LHCN-M2 (cell line): ENCODE measurements at regions not wholly inside any gene's neighbourhood (a gene's known extent, or its start where the extent isn't known, plus 50 kb on each side); places are given as distances from the start of the nearest gene placed in this dataset.
"Not testable (repeated sequence)": the region's sequence is repeated elsewhere in the genome, so short reads cannot be mapped to it uniquely, and the experiment has no call there.

Experiments
- DNase-seq: peaks from one replicate; pipeline ENCODE4 v3.0.0-alpha.2; 2012; ENCODE audit warnings: low read depth

DNA sequence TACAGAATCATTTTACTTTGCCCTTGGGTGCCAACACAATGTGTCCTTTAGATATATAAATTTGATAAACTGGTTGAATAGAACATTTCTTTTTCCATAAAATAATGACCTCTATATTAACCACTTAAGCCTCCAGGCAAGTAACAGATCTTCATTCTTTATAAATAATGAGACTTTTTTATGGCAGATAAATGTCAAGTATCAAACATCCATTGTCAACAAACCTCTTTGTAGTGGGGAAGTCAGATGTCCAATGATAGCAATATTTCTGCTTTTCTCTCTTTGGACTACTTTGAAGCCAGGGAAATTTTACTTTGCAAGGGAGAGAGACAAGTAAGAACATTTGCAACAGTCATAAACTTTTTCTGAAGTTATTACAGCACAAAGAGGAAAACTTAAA, 841.2 kb downstream of the CDH8 start:
- no peak for DNase-seq

DNA sequence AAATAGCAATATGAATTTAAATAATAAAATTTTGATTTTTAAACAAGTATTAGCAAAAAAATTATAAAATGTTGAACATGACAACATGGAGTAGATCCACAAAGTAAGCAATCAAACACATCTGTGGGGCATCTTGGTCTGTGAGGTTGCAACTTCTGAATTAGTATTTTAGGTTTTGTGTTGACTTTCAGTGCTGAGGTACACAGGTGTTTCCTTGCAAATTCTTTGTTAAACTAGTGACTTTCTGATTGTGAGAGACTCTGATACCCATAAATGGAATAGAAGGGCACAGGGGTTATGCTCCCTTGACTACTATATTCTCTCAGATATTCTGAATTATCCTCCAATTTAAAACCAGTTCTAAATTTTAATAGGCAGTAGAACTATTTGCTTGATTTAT, 841.7 kb downstream of the CDH8 start:
- no peak for DNase-seq

DNA sequence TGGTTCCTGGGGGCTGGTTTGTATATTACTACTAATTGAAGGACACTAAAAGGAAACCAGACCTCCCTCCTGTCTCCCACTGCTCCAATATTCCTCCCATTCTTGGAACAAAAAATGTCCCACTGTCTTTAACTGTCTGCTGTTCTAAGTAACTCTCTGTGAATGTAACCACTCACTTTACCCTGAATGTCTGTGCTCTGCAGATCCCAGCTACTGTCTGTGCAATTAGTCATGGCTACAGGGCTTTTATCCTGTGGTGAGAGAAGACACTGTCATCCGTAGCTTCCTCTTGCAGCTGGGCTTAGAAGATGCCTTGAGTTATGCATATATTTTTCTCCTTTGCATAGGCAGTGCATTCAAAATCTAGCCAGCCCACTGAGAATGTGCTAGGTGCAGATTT, 853.8 kb downstream of the CDH8 start:
- no peak for DNase-seq

DNA sequence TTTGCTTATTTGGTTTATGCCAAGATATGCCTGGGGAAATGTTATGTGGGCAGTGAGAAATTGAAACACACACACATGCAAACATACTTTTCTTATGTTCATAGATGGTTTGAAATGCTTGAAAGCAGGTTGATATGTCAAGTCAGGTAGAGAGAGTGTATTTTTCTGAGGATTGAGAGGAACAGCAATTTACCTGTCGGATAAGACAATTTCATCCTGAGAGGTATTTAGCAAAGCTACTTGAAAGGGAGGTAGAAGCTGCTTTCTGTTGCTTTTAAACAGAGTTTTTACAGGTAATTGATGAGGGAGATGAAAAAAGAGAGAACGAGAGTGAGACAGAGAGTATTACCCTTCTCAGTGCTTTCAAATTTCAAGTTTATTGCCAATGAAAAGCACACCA, 854.3 kb downstream of the CDH8 start:
- DNase-seq = no peak

DNA sequence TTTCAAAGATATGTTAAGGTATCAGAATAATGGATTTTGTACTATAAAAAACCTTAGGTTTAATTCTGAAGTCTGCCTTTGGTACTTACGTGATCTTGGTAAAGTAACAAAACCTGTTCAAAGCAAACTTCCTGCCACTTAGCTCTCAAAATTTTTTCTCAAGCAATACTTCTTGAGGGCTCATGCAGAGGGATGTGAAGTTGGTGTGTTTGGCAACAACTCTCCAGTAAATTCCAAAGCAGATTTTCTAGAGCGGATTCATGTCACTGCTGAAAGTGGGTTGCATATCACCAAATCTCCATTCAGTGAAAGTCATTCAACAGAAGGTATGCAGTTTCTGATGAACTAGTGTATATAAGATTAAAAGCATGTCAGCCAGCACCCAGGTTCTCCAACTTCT, 856.7 kb downstream of the CDH8 start:
- DNase-seq = no peak

DNA sequence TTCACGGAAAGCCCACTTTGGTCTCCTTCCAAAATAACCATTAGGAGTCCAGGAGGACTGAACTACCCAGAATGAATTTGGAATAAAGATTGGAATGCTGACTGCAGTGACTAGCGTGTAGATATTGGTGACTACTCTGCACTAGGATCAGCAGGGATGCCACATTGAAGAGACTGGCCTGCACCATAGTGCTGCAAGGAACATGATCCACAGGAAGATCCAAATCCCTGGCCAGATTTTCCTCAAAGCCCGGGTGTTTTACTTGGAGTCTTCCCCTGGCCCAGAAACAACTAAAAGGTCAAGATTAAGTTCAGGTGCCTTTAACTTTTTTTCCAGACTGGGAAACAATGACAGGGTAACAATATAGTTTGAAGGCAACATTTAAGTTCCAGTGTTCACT, 870.4 kb downstream of the CDH8 start:
- DNase-seq = no peak

DNA sequence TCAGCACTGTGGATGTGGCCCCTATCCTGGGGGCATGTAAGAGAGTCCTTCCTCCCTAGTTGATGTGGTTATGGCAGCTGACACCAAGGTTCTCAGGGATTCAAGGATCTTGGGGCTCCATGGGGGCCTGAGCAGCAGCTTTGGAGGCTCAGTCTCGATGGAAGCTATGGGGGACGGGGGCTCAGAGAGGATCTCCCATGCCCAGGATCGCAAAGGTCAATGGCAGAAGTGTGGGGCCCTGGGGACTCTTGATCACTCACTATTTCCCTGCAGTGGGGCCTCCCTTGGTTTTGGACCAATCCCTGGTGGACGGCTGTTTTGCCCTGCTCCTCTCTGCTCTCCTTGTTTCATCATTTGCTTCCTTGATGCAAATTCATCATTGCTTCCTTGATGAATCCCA, 885.9 kb downstream of the CDH8 start:
- DNase-seq = no peak

DNA sequence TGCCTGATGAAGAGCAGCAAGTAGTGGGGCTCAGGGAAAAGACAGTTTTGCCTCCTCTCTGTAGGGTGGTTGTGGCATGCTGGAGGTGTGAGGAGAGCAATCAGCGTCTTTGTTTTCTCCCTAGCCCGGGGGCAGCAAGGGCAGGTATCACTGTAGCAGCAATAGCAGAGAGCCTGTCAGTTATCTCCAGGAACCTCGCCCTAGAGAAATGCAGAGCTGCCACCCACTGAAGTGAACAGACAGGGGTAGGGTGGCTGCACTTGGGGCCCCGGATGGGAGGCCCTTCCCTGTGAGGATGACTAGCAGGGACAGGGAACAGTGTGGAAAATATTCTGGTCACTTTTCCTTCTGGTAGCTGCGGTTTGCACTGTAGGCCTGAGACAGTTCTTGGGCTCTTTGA, 886.5 kb downstream of the CDH8 start:
- no peak for DNase-seq

DNA sequence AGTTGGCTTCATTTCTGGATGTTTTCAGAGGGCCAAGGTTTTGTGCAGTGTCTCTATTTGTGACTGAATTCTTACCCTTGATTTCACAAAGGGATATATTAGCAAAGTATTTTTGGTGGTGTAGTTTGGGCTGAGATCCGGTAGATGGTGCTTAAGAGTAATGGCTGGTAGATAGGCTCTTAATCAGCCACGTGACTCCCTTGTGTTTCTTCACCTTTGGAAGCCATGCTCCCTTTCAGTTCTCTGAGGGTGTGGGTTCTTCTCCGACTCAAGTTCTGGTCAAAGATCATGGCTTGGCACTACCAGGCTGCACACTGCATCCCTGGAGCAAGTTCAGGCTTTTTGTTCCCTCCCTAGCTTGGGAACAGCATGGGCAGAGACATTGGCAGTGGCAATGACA, 887.3 kb downstream of the CDH8 start:
- DNase-seq = no peak

DNA sequence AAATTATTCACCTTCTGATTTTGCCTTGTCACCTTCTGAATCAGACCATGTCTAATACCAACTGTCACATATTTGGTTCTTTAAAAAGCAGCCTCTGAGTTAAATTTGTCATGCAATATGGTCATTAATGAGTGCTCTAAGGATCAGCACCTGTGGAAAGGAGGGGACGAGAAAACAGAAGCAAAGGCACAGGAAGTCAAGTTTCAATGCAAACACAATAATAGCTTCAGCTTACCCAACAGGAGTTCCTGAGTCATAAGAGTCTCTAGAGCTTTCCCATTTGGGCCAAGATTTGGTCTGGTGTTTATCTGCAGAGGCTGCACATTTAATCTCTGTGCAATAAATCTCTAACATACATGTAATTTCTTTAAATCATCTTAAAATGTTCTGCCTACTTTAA, 889.8 kb downstream of the CDH8 start:
- DNase-seq = no peak

DNA sequence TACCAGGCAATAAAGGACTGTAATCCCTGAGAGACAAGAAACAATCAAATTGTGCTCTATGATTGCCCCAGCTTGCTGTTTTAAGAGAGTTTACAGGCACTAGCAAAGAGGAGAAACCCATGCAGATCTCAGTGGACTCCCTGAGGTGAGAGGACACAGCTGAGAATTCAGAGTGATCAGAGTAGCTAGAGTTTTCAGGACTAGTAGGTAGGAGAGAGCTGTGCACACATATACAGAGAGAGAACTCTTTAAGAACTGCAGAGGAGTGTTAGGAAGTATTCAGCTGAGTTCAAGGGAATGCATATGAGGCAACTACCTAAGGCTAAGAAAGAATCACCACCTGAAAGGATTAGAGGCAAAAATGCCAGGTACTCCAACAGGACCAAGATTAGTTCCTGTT, 904.8 kb downstream of the CDH8 start:
- DNase-seq = no peak

DNA sequence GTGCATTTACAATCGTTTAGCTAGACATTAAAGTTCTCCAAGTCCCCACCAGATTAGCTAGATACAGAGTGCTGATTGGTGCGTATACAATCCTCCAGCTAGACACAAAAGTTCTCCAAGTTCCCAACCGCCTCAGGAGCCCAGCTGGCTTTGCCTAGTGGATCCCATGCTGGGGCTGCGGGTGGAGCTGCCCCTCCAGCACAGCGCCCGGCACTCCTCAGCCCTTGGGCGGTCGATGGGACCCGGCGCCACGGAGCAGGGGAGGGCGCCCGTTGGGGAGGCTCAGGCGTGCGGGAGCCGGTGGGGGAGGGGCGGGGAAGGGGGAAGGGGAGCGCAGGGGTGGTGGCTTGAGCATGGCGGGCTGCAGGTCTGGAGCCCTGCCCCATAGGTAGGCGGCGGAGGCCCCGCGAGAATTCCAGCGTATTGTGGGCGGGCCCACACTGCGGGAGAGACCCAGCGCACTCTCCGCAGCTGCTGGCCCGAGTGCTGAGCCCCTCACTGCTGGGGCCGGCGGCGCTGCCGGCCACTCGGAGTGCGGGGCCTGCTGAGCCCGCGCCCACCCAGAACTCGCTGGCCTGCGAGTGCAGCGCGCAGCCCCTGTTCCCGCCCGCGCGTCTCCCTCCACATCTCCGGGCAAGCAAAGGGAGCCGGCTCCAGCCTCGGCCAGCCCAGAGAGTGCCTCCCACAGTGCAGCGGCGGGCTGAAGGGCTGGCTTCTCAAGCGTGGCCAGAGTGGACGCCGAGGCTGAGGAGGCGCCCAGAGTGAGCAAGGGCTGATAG, 907.5 kb downstream of the CDH8 start:
- no peak for DNase-seq

DNA sequence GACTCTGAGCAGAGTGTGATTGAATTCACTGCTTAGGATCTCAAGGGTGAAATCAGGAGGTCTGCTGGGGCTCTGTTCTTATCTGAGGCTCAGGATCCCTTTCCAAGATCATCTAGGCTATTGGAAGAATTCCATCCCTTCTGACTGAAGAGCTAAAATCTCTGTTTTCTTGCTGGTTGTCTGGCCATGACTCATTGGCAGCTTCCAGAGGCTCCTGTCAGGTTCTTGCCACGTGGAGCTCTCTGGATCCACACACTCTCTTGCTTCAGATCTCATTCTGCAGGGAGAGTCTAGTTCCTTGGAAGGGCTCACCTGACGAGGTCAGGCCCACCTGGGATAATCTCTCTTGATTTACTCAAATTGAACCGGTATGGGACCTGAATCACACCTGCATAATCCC, 930.7 kb downstream of the CDH8 start:
- DNase-seq = no peak

DNA sequence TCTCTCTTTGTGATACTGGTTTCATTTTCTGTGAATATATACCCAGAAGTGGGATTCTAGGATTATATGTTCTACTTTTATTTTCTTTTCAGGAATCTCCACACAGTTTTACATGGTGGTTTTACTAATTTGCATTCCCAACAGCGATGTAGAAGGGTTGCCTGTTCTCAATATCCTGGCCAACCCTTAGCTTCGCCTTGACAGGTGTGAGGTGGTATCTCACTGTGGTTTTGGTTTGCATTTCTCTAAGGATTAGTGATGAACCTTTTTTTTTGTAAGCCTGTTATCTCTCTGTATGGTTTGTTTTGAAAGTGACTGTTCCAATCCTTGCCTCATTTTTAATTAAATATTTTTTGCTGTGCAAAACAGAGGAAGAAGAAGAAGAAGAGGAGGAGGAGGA, 937.7 kb downstream of the CDH8 start:
- no peak for DNase-seq

DNA sequence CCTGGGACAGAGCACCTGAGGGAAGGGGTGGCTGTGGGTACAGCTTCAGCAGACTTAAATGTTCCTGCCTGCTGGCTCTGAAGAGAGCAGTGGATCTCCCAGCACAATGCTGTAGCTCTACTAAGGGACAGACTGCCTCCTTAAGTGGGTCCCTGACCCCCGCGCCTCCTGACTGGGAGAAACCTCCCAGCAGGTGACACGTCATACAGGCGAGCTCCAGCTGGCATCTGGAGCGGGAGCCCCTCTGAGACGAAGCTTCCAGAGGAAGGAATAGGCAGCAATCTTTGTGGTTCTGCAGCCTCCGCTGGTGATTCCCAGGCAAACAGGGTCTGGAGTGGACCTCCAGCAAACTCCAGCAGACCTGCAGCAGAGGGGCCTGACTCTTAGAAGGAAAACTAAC, 944.9 kb downstream of the CDH8 start:
- not testable (repeated sequence) for DNase-seq

DNA sequence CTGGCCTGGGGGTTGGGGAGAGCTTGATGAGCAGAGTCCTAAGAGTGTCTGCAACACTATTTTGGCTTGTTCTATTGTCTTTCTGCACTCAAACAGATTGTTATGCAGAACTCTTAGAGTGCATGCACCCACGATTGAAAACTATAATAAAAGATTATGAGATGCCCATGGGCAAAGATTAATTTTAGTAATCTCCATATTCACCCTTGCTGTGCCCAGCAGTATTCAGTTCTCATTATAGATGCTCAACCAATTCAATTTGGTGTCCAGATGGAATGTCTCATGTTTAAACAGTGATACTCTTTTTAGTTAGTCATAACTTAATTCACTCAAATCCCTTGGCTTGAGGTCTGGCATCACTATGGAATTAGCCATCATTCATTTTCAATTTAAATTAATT, 952.5 kb downstream of the CDH8 start:
- DNase-seq = no peak

DNA sequence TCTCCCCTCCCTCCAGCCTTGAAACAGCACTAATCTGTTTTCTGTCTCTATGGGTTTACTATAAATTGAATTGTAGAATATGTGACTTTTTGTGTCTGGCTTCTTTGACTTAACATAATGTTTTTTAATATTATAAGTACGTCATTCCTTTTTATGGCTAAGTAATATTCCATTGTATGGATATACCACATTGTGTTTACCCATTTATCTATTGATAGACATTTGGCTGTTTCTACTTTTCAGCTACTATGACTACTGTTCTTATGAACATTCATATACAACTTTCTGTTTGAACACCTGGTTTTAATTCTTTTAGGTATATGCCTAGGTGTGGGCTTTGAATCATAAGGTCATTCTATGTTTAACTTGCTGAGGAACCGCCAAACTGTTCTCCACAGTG, 961.9 kb downstream of the CDH8 start:
- no peak for DNase-seq

DNA sequence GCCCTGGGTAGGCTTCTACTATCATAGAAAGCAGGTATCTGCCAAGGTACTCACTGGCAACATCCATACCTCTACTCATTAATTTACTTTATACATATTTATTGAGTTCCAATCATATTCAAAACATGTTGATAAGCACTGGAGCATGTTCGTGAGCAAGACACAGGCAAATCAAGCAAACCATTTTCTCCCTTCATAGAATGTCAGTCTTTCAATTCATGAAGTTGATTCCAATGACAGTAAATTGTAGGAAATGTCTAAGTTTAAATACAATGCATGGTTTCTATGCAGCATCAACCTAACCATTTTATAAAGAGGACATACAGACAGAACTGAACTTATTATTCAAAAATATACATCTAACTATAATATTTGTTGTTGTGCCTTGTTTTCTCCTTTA, 978.6 kb downstream of the CDH8 start:
- DNase-seq = no peak

DNA sequence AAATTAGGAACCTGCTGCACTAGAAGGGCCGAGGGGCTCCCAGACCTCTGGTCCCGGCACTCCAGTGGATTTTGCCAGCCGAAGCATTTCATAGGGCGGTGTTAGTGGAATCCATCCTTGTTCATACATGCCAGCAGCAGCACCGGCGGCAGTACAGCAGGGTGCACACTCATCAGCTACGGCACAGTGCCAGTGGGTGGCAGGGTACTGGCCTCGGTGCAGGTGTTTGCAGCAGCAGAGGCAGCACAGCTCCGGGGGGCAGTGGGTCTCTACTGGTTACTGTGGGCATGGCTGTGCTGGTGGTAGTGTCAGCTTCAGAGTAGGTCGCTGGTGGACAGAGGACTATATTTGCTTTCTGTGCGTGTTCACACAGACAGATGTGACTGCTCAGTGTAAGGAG, 985.7 kb downstream of the CDH8 start:
- DNase-seq = no peak

DNA sequence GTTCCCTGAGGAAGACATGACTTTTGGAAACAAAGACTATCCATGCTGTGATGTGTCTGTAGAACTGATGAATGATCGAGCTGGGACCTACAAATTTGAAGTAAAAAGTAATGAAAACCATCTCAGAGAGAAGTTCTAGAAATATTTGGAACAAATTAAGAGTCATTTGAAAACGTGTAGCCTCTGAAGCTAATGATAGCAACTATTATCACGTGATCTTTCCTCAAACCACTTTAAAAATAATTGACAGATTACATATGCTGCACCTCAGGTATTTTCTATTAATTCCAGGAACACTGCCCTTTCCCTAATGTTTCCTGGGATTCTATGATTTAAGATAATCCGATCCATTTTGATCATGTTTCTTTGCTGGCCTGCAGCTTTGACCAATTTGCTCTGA, 990.3 kb downstream of the CDH8 start:
- DNase-seq = no peak

DNA sequence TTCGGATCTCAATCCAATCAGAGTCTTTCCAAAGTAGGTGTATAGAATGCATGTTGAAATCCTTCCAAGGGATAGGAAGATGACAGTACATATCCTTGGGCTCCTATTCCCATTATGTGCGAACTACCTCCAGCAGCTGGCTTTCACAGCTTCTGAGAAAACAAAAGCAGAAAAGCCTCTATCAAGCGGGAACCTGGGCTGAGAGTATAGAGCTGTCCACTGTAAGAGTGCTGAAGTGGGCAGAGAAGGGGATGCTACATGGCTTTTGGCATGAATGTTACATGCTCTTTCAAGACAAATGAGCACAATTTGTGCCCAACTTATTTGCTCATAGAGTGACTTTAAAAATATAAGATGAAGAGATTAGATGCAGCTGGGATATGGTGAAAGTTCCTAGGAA, 993.5 kb downstream of the CDH8 start:
- no peak for DNase-seq

DNA sequence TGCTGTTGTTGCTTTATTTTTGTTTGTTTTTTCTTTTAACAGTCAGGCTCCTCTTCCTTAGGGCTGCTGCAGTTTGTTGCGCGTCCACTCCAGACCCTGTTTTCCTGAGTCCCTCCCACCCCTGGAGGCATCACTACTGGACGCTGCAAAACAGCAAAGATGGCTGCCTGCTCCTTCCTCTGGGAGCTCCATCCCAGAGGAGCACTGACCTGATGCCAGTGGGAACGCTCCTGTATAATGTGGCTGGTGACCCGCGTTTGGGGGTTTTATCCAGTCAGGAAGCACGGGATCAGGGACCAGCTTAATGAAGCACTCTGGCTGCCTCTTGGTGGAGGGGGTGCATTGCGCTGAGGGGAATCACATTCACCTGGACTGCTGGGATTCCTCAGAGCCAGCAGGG, 1005.6 kb downstream of the CDH8 start:
- no peak for DNase-seq

DNA sequence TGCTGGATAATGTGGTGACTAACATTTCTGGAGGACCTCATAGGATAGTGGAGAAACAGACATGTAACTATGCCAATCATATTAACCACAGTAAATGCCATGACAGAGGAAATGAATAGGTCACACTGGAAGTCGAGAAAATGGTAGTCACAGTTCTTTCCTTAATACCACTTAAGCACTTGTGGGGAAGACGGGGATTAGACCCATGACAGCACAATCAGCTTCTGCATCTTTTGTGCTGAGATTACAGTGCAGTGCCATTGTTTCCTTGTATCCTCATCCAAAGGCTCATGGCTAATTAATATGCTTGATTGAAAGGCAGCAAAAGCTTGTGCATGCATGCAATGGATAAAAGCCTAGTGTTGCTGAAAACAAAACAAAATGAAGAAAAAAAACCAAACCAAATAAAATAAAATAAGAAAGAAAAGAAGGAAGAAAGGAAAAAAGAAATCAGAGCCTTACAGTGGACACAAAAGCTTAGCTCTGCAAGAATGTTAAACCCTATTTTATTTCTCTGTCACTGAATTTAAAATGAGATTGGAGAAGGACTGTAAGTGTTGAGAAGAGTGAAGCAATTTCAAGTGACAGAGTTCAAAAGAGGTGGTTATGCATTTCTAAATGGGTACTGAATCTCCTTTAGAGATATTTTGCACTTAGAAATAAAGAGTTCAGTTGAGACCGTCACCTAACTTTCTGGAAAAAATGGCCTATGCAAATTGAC, 1011.9 kb downstream of the CDH8 start:
- DNase-seq = no peak

DNA sequence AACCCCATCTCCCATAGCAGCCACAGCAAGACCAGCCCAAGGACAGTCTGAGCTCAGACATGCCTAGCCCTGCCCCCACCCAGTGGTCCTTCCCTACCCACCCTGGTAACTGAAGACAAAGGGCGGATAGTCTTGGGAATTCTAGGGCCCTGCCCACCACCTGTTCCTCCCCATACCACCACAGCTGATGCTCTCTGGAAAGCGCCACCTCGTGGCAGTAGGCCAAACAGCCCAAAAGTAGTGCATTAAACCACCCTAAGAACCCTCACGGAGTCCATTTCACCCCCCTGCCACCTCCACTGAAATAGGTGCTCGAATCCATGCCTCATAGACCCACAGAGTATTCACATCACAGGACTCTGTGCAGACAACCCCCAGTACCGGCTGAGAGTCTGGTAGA, 1021.4 kb downstream of the CDH8 start:
- DNase-seq = no peak
